DMS53 treated with DMSO at 0.1 percent for 48 hours (cell line): ENCODE measurements at regions not wholly inside any gene's neighbourhood (a gene's known extent, or its start where the extent isn't known, plus 50 kb on each side); places are given as distances from the start of the nearest gene placed in this dataset.
"Not testable (repeated sequence)": the region's sequence is repeated elsewhere in the genome, so short reads cannot be mapped to it uniquely, and the experiment has no call there.

Experiments
- DNase-seq: peaks from one replicate; lab custom pipeline; 2025; ENCODE audit not compliant: unreplicated experiment; lab: John Stamatoyannopoulos, UW

- DNase-seq, result no peak
These were observed 122.1 kb upstream of the PLAAT1 start for GRCh38 chr3:193118907-193119306.

DNA sequence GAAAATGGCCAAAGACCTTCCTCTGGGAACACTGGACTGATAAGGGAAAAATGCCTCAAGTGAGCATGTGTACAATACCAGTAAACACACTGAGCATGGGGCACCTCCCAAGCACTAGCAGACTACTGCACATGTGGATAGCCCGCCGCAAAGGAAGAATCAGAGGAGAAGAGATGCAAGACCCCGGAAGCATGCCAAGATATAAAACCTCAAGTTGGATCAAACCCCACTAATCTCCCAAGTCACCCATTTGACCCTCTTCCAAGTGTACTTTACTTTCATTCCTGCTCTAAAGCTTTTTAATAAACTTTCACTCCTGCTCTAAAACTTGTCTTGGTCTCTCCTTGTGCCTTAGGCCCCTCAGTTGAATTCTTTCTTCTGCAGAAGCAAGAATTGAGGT is 121.1 kb upstream of the PLAAT1 start:
- DNase-seq, result no peak

- no peak for DNase-seq
These were observed 116.2 kb upstream of the PLAAT1 start for GRCh38 chr3:193124861-193125260.

DNA sequence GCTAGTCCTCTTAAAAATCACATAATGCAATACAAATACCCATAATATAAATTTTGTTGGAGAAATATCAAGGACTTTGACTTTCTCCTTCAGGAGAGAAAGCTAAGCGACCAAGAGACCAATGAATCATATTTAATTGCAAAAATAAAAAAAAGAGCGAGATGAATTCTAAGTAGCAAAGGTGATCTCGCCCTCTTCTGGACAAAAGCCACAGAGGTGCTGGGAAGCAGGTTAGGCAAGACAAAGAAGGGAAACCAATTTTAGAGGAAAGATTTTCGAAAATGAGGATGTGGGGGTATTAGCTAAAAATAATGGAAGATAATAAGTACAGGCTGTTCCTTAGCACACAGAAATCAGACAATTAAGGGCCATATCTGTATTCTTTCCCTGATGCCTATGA is 111.4 kb upstream of the PLAAT1 start:
- no peak for DNase-seq

GRCh38 chr3:193130576-193130975 is 110.4 kb upstream of the PLAAT1 start:
- no peak for DNase-seq

DNA sequence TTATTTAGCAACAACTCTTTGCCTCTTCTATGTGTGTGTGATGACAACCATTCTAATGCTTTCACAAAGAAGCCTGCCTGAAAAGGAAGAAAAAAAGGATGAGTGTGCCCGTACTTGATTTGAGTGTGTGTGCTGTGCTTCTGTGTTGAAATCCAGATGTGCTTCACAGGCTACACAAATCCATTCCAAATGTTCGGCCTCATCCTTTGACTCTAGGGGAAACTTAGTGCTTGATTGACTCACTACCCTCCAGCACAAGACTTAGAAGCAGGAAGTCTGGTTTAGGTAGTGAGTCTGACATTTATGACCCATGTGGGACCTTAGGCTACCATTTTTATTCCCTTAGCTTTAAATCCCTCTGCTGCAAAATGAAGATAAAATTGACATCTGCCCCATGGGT is 108.8 kb upstream of the PLAAT1 start:
- DNase-seq, result no peak

GRCh38 chr3:193132964-193133363 is 108.1 kb upstream of the PLAAT1 start:
- DNase-seq, result no peak

DNA sequence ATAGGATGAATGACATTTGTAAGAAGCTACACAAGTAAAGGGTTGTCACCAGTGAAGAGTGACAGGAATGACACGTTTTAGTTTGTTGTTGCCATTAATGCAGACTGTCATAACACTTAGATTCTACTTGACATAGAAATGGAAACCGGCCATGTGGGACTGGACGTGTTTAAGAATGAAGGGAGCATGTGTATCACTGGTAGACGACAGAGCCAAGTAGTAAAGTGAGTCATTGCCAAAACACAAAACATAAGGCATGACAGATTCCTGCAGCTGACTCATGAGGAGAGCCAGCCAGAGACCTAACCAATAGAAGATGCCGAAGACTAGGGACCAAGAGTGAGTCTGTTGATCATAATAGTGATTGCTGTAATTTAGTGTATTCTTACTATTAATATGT is 106.2 kb upstream of the PLAAT1 start:
- DNase-seq, result no peak

DNA sequence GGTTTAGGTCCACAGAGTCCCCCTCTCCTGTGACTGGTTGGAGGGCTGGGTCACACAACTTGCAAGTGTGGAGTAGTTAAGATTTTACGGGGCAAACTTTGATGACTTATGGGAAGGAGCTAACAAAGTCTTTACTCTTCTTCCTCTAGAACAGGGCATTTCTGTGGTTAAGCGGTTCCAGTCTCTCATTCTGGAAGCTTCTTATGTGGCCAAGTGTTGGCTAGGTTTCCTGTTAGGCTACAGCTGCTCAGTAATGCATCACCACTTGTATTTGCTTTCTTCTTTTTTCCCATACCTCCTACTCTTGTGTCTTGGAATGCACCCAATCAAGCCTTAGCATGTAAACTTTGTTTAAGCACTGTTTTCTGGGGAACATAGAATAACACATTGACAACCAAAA is 100.6 kb upstream of the PLAAT1 start:
- no peak for DNase-seq

DNA sequence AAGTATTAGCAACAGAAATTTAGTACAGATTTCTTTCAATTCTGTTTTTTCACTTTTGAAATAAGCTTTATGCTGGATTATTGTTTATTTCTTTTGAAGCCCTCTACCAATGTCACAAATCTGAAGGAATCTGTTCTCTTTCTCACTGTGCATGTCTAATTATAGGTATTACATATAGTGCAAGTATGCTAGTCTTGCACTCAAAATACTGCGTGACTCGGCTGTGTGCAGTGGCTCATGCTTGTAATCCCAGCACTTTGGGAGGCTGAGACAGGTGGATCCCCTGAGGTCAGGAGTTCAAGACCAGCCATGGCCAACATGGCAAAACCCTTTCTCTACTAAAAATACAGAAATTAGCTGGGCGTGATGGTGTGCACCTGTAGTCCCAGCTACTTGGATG is 95.8 kb upstream of the PLAAT1 start:
- no peak for DNase-seq

DNA sequence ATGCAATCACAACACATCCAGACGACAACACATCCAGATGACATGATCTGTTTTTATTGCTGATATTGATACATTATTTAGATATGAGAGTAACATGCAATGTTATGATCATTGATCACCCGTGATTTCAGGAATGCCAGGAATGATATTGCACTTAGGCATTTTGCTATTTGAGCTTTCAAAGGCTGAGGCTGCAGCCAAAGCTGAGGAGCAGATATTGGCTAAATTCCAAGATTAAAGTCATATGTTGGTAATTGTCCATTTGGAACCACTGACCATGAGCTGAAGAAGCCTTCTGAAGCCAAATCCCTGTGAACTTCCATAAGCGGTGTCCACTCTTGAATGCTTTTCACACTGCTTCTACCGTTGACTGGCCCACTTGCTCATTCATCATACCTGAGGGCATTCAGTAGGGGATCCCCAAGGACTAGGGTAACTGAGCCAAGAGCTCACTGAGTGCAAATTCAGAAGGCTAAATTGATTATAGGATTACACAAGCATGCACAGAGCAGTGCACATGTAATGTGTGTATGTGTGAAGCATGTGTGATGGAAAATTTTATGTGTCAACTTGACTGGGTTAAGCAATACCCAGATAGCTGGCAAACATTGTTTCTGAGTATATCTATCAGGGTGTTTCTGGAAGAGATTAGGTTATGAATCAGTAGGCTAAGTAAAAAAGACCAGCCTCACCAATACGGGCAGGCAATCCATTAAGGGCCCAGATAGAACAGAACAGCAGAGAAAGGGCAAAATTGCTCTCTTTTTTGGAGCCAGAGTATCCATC is 92.1 kb upstream of the PLAAT1 start:
- DNase-seq, result no peak

GRCh38 chr3:193149998-193150397 is 91.0 kb upstream of the PLAAT1 start:
- DNase-seq, result no peak

DNA sequence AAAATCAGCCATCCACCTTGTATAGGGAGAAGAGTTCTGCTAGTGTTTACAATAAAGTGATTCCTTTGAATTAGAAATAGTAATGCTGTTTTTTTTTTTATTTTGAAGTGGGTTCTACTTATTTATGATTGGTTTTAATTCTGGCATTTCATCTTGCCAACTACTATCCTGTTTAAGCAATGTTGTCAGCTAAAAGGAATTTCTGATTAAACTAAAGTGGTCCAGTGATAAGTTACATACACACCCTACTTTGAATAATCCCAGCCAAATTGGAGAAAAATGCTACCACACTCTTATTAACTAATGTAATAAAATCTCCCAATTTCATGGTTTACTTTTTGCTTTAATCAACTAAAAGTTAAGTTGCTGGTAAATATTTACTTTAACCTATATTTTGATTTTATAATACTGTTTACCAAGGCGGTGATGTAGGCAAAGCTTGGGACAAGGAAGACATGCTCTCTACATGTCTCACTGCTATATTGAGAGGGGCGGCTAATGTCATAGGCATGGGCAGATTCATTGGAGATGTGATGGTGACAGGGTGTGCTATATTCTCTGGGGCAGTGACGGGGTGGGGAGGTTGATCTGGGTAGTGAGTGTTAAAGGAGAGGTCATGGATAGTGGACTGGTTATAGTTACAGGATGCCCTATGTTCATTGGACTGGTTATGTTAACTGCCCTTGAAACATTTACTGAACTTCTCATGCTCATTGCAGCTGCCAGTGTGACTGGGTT is 85.8 kb upstream of the PLAAT1 start:
- not testable (repeated sequence) for DNase-seq

GRCh38 chr3:193157051-193157450 is 84.0 kb upstream of the PLAAT1 start:
- no peak for DNase-seq

DNA sequence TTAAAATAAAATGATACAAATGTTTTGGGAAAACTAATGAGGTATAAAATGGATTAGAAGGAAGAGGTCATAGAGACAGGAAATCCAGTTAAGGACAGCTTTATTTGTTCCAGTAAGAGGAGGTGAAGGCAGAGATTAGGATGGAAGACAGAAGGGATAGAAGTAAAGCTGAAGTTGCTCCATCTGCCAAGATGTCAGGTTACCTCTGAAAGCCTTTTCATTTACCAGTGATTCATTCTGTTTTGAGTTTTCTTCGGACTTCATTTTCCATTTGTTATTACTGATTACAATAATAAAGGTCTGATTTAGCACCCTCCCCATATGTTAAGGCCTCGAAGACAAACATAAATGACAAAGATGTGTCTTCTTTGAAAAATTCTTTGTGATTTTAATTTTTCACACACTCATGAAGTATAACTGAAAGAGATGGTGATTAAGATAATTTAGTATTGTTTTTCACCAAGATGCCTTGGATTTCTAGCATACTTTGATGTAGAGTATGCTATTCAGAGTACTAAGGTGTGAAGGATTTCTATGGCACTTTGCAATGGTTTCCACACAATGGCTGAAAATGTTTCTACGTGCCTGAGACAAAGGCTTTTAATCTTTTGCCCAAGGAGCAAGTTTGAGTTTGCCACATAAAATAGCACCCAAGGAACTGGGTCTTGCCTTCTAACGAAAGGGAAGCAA is 75.4 kb upstream of the PLAAT1 start:
- no peak for DNase-seq

DNA sequence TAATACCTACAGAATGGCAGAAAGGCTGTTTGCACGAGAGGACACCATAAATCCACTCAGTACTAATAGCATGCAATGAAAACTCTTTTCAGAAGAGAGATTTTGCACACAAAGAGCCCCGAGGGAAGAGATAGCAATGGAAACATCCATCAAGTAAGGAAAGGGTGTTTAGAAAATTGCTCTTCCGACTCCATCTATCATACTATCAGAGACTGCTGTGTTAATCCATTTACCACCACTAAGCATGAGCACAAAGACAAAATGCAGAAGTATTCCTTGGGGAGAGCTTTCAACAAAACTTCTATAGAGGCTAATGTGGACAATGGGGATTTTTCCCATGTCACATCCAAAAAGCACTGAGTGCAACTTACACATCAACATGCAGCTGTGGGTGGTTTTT is 72.1 kb upstream of the PLAAT1 start:
- DNase-seq, result no peak

DNA sequence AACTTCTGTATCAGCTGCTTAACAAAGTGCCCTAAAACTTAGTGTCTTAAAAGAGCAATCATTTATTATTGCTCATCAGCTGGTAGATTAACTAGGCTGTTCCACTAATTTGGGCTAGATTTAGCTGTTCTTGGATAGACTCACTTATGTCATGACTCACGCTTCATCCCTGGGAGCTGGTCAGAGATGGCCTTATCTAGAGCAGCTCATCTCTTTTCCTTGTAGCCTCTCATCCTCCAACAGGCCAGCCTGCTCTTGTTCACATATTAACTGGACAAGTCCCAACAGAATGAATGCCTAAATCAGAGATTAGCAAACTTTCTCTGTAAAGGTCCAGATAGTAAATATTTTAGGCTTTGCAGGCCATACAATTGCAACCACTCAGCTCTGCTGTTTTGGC is 66.9 kb upstream of the PLAAT1 start:
- no peak for DNase-seq

- DNase-seq, result not testable (repeated sequence)
These were observed 61.5 kb upstream of the PLAAT1 start for GRCh38 chr3:193179332-193180012.

- DNase-seq, result peak; percentile 6
These were observed 53.8 kb upstream of the PLAAT1 start for GRCh38 chr3:193187070-193187722.

DNA sequence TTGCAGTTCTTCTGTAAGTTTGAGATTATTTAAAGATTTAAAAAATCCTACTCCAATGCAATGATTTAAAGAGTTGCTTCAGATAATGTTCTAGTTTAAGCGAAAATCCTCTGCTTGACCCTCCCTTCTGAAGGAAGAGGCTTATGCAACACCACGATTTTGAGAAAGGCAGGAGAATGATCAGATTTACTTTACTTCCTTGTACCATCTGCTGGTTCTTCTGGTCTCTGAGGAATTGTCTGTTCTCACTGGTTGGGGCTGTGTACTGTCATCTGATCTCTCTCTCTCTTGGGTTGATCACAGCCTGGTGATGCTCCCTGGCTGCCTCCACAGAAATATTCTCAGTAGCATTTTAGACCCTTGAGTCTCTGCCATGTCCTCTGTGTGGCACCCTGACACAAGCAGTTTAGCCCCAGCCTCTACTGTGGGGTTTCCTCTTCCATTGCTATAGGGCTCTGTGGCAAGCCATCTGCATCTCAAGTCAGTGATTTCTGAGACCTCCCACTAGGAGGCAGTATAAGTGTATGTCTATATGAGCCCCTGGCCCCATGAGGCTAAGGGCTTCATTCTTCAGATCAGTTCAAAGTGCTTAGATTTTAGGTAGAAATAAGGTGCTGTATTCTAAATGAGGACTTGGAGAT is 50.8 kb upstream of the PLAAT1 start:
- peak; percentile 60 for DNase-seq
